ENCODE measurements at regions not wholly inside any gene's neighbourhood (a gene's known extent, or its start where the extent isn't known, plus 50 kb on each side); places are given as distances from the start of the nearest gene placed in this dataset.

- FAIRE-seq: no peak
- no peak for DNase-seq (ENCODE audit: insufficient read length, low spot score)
- TF ChIP-seq CTCF (IDR thresholded peaks at IDR 0.05; ENCODE audit: insufficient read depth, missing control alignments): no peak
Observed at GRCh38 chr5:23303435-23303834, 204.0 kb upstream of the PRDM9 start.

GRCh38 chr5:23302438-23302837, 205.0 kb upstream of the PRDM9 start:
- DNase-seq (ENCODE audit: insufficient read length, low spot score) (no peak), FAIRE-seq (no peak)
- no peak for TF ChIP-seq CTCF (IDR thresholded peaks at IDR 0.05; ENCODE audit: insufficient read depth, missing control alignments)

GRCh38 chr5:23289162-23289561, 218.2 kb upstream of the PRDM9 start:
- TF ChIP-seq CTCF (IDR thresholded peaks at IDR 0.05; ENCODE audit: insufficient read depth, missing control alignments): no peak
- DNase-seq (ENCODE audit: insufficient read length, low spot score) (no peak), FAIRE-seq (no peak)

- TF ChIP-seq CTCF (IDR thresholded peaks at IDR 0.05; ENCODE audit: insufficient read depth, missing control alignments): no peak
- FAIRE-seq (no peak), DNase-seq (ENCODE audit: insufficient read length, low spot score) (no peak)
Observed at GRCh38 chr5:23284656-23285055, 222.8 kb upstream of the PRDM9 start.

GRCh38 chr5:23274171-23274570, 233.2 kb upstream of the PRDM9 start:
- DNase-seq (ENCODE audit: insufficient read length, low spot score): no peak
- TF ChIP-seq CTCF (IDR thresholded peaks at IDR 0.05; ENCODE audit: insufficient read depth, missing control alignments): no peak
- FAIRE-seq: no peak

GRCh38 chr5:23269981-23270380, 237.4 kb upstream of the PRDM9 start:
- DNase-seq (ENCODE audit: insufficient read length, low spot score) (no peak), FAIRE-seq (no peak)
- TF ChIP-seq CTCF (IDR thresholded peaks at IDR 0.05; ENCODE audit: insufficient read depth, missing control alignments): no peak

GRCh38 chr5:23268136-23268535, 239.3 kb upstream of the PRDM9 start:
- FAIRE-seq (no peak), DNase-seq (ENCODE audit: insufficient read length, low spot score) (no peak)
- no peak for TF ChIP-seq CTCF (IDR thresholded peaks at IDR 0.05; ENCODE audit: insufficient read depth, missing control alignments)

Measured in D721Med (cell line).